Loucy (cell line): ENCODE measurements at regions not wholly inside any gene's neighbourhood (a gene's known extent, or its start where the extent isn't known, plus 50 kb on each side); places are given as distances from the start of the nearest gene placed in this dataset.

Experiments used
- CTCF ChIP-seq: fragments of 200-600 bp; sonication (generic); conservative IDR thresholded peaks from 2 replicates; pipeline ENCODE4 v1.5.1; 2014; ENCODE audit warnings: mild to moderate bottlenecking, antibody characterized with exemption, low read length
- EZH2phosphoT487 ChIP-seq: fragments of 200-600 bp; IDR thresholded peaks from 2 replicates; pipeline ENCODE4 v1.6.1; 2018; ENCODE audit warnings: antibody characterized with exemption, mild to moderate bottlenecking, moderate library complexity, borderline replicate concordance

- TF ChIP-seq CTCF = no peak
- no peak for TF ChIP-seq EZH2phosphoT487
Observed at GRCh38 chr1:79895573-79895972, 889.0 kb upstream of the ADGRL4 start.
